ENCODE measurements at regions not wholly inside any gene's neighbourhood (a gene's known extent, or its start where the extent isn't known, plus 50 kb on each side); places are given as distances from the start of the nearest gene placed in this dataset.

DNA sequence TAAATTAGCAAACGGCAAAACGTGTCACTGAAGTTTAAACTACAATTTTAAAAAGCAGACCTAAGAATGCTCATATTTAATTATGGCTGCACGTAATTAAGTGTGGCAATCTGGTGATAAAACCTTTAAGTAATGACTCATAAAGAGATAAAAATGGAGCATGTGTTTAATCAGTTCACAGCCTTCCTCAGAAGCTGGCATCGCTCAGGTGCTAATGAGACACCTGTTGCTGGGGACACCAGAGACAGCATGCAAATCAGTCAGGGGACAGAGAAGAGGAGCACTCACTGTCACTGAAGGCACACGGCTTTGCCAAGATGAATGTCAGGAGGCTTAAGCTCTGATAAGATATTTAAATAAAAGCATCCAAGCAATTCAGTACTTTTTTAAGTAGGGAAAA is 840.3 kb downstream of the GALC start:
- TF ChIP-seq, protein P1, sequence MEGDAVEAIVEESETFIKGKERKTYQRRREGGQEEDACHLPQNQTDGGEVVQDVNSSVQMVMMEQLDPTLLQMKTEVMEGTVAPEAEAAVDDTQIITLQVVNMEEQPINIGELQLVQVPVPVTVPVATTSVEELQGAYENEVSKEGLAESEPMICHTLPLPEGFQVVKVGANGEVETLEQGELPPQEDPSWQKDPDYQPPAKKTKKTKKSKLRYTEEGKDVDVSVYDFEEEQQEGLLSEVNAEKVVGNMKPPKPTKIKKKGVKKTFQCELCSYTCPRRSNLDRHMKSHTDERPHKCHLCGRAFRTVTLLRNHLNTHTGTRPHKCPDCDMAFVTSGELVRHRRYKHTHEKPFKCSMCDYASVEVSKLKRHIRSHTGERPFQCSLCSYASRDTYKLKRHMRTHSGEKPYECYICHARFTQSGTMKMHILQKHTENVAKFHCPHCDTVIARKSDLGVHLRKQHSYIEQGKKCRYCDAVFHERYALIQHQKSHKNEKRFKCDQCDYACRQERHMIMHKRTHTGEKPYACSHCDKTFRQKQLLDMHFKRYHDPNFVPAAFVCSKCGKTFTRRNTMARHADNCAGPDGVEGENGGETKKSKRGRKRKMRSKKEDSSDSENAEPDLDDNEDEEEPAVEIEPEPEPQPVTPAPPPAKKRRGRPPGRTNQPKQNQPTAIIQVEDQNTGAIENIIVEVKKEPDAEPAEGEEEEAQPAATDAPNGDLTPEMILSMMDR (IDR thresholded peaks at IDR 0.05), result no peak
- TF ChIP-seq POLR2A (IDR thresholded peaks at IDR 0.05), result no peak

Measured in thyroid gland (tissue), 4 donors.